H9 (cell line): ENCODE measurements at regions not wholly inside any gene's neighbourhood (a gene's known extent, or its start where the extent isn't known, plus 50 kb on each side); places are given as distances from the start of the nearest gene placed in this dataset.

Experiments
- DNase-seq: peaks from one replicate; pipeline ENCODE4 v3.0.0-alpha.2; 2017
- H2AFZ ChIP-seq: one replicate; pipeline ENCODE4 v1.6.1; 2013; ENCODE audit warnings: mild to moderate bottlenecking, low read length, control low read depth, moderate library complexity
- H2AK5ac ChIP-seq: 2 replicates; pipeline ENCODE4 v1.6.1; 2013; ENCODE audit warnings: low read length, control low read depth, mixed read lengths; ENCODE audit not compliant: insufficient read length
- H2BK120ac ChIP-seq: one replicate; pipeline ENCODE4 v1.6.1; 2013; ENCODE audit warnings: low read depth, mild to moderate bottlenecking, low read length, control low read depth, inconsistent platforms; ENCODE audit not compliant: poor library complexity, severe bottlenecking
- H2BK12ac ChIP-seq: 2 replicates; pipeline ENCODE4 v1.6.1; 2013; ENCODE audit warnings: low read length, control low read depth, mixed read lengths, low read depth; ENCODE audit not compliant: insufficient read length
- H2BK15ac ChIP-seq: 2 replicates; pipeline ENCODE4 v1.6.1; 2013; ENCODE audit warnings: low read depth, low read length, control low read depth
- H2BK20ac ChIP-seq: one replicate; pipeline ENCODE4 v1.6.1; 2013; ENCODE audit warnings: low read depth, mild to moderate bottlenecking, low read length, control low read depth, inconsistent platforms; ENCODE audit not compliant: poor library complexity, severe bottlenecking
- H2BK5ac ChIP-seq: 2 replicates; pipeline ENCODE4 v1.6.1; 2013; ENCODE audit warnings: low read length, control low read depth, mixed read lengths; ENCODE audit not compliant: insufficient read length
- H3K14ac ChIP-seq: 2 replicates; pipeline ENCODE4 v1.6.1; 2013; ENCODE audit warnings: low read length, control low read depth; ENCODE audit not compliant: insufficient read depth
- H3K18ac ChIP-seq: 2 replicates; pipeline ENCODE4 v1.6.1; 2013; ENCODE audit warnings: low read depth, mild to moderate bottlenecking, mixed read lengths, low read length, control low read depth; ENCODE audit not compliant: insufficient read length
- H3K23ac ChIP-seq: 2 replicates; pipeline ENCODE4 v1.6.1; 2013; ENCODE audit warnings: low read length, control low read depth, mixed read lengths, low read depth; ENCODE audit not compliant: insufficient read length
- H3K23me2 ChIP-seq: 2 replicates; pipeline ENCODE4 v1.6.1; 2013; ENCODE audit warnings: low read depth, mild to moderate bottlenecking, mixed read lengths, low read length, control low read depth; ENCODE audit not compliant: insufficient read length, poor library complexity, severe bottlenecking
- H3K27ac ChIP-seq: 2 replicates; pipeline ENCODE4 v1.5.1; 2013; ENCODE audit warnings: low read length, control low read depth, mixed read lengths, low read depth; ENCODE audit not compliant: insufficient read length
- H3K27me3 ChIP-seq: 2 replicates; pipeline ENCODE4 v1.6.1; 2013; ENCODE audit warnings: low read length, control low read depth, inconsistent platforms; ENCODE audit not compliant: insufficient read depth
- H3K4ac ChIP-seq: 2 replicates; pipeline ENCODE4 v1.6.1; 2013; ENCODE audit warnings: low read depth, mild to moderate bottlenecking, control low read depth, inconsistent platforms, low read length, moderate library complexity
- H3K4me1 ChIP-seq: 2 replicates; pipeline ENCODE4 v1.6.1; 2013; ENCODE audit warnings: low read length, control low read depth, inconsistent platforms; ENCODE audit not compliant: insufficient read depth
- H3K4me2 ChIP-seq: 2 replicates; pipeline ENCODE4 v1.6.1; 2013; ENCODE audit warnings: low read length, control low read depth, mixed read lengths; ENCODE audit not compliant: insufficient read length, insufficient read depth
- H3K56ac ChIP-seq: 2 replicates; pipeline ENCODE4 v1.6.1; 2013; ENCODE audit warnings: low read depth, mild to moderate bottlenecking, mixed read lengths, low read length, control low read depth; ENCODE audit not compliant: insufficient read length
- H3K79me1 ChIP-seq: 2 replicates; pipeline ENCODE4 v1.6.1; 2013; ENCODE audit warnings: low read depth, mild to moderate bottlenecking, moderate library complexity, low read length, control low read depth, inconsistent platforms; ENCODE audit not compliant: insufficient read depth, poor library complexity, severe bottlenecking
- H3K79me2 ChIP-seq: 2 replicates; pipeline ENCODE4 v1.6.1; 2013; ENCODE audit warnings: low read length, control low read depth, inconsistent platforms; ENCODE audit not compliant: insufficient read depth
- H3K9ac ChIP-seq: 2 replicates; pipeline ENCODE4 v1.6.1; 2013; ENCODE audit warnings: low read length, control low read depth, mixed read lengths; ENCODE audit not compliant: insufficient read length; ENCODE audit errors: extremely low read depth
- H3K9me3 ChIP-seq: one replicate; pipeline ENCODE4 v1.6.1; 2013; ENCODE audit warnings: low read depth, low read length, inconsistent platforms; ENCODE audit not compliant: control insufficient read depth
- H3T11ph ChIP-seq: one replicate; pipeline ENCODE4 v1.6.1; 2013; ENCODE audit warnings: mild to moderate bottlenecking, low read length, control low read depth, inconsistent platforms
- H4K20me1 ChIP-seq: one replicate; pipeline ENCODE4 v1.6.1; 2013; ENCODE audit not compliant: control insufficient read depth, insufficient read length, insufficient read depth
- H4K5ac ChIP-seq: 2 replicates; pipeline ENCODE4 v1.6.1; 2013; ENCODE audit warnings: low read depth, mild to moderate bottlenecking, mixed read lengths, low read length, control low read depth; ENCODE audit not compliant: insufficient read length
- H4K8ac ChIP-seq: replicated peaks from 2 replicates; pipeline ENCODE4 v1.6.1; 2013; ENCODE audit warnings: low read length, control low read depth, mixed read lengths, low read depth; ENCODE audit not compliant: insufficient read length
- H4K91ac ChIP-seq: 2 replicates; pipeline ENCODE4 v1.6.1; 2013; ENCODE audit warnings: low read depth, mild to moderate bottlenecking, moderate library complexity, mixed read lengths, low read length, control low read depth; ENCODE audit not compliant: insufficient read length
- H3K27ac Mint-ChIP-seq, 3 experiments: 2 replicates in 2 of 3; 3 replicates in 1 of 3; pipeline ENCODE4 v1.8.0; 2020 to 2021; ENCODE audit warnings: mixed read lengths in 3 of 3, mild to moderate bottlenecking in 1 of 3, moderate library complexity in 1 of 3
- H3K27me3 Mint-ChIP-seq: 2 replicates; pipeline ENCODE4 v1.8.0; 2021; ENCODE audit warnings: low read depth, mild to moderate bottlenecking, moderate library complexity, mixed read lengths
- H3K36me3 Mint-ChIP-seq, 3 experiments: 2 replicates in 2 of 3; 3 replicates in 1 of 3; pipeline ENCODE4 v1.8.0; 2020 to 2021; ENCODE audit warnings: low read depth in 3 of 3, mixed read lengths in 3 of 3; ENCODE audit not compliant: insufficient read depth in 1 of 3
- H3K4me1 Mint-ChIP-seq, 2 experiments: 2 replicates each; pipeline ENCODE4 v1.8.0; 2020; ENCODE audit warnings: mixed read lengths in 2 of 2
- H3K4me3 Mint-ChIP-seq, 2 experiments: 2 replicates in 1 of 2; 3 replicates in 1 of 2; pipeline ENCODE4 v1.8.0; 2020 to 2021; ENCODE audit warnings: mild to moderate bottlenecking in 2 of 2, mixed read lengths in 2 of 2, moderate library complexity in 1 of 2
- H3K9me3 Mint-ChIP-seq, 2 experiments: 2 replicates in 1 of 2; 3 replicates in 1 of 2; pipeline ENCODE4 v1.8.0; 2020; ENCODE audit warnings: mild to moderate bottlenecking in 2 of 2, mixed read lengths in 2 of 2, moderate library complexity in 1 of 2
- CTCF ChIP-seq: fragments of 200-600 bp; sonication (generic); conservative IDR thresholded peaks from 3 replicates; pipeline ENCODE4 v1.8.0; 2021; ENCODE audit warnings: antibody characterized with exemption, mild to moderate bottlenecking
- WGBS: extraction: QIAGEN DNeasy Blood & Tissue Kit; methylation state at CpG from one replicate; pipeline ENCODE4 v1.1.7; 2013; ENCODE audit warnings: missing lambda C conversion rate, low lambda C conversion rate, mixed read lengths; ENCODE audit not compliant: insufficient read length; ENCODE audit errors: extremely low coverage; 5-methylcytosine and 5-hydroxymethylcytosine counted together

DNA sequence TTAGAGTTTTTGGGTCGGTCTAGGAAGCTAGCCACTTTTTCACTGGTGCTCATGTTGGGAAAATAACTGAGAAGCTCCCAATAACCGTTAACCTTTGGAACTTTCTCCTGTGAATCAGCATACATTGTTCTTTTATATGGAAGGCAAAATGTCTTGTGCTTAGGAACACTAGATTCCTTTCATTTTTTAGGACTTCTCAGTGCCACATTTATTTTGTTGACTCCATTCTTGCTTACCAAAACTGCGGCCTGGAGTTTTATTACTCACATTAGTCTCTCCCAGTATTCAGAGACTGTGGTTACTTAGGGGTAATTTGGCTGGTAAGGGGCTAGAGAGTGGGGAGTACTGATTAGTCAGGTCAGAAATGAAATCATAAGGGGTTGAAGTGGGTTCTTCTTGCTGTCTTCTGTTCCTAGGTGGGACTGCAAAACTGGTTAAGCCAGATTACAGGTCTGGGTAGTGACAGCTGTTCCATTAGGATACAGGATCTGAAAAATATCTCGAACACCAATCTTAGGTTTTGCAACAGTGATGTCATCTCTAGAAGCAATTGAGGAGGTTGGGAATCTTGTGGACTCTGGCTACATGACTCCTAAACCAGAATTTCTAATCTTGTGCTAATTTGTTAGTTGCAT is 631.4 kb upstream of the LUZP2 start:
- no CpG with 5 or more reads among the region's 4 CpGs for WGBS
- H3K23me2 ChIP-seq, result no peaks in the 10 kb centered on the region
- no peak overlapping the region for H3K27ac ChIP-seq
- no peaks in the 10 kb centered on the region; a peak in 1 of 5 replicates for H3K9me3 Mint-ChIP-seq
- no peak overlapping the region for H3K23ac ChIP-seq
- DNase-seq, result no peak
- H3K79me1 ChIP-seq, result no peaks in the 10 kb centered on the region
- H4K20me1 ChIP-seq, result no peaks in the 10 kb centered on the region
- H3K4me1 Mint-ChIP-seq, result 0 out of 4 replicates have a peak, but pooled peaks cover 0 to 2% of the 10 kb centered on the region in 2 experiments
- no peak overlapping the region for H2AFZ ChIP-seq
- no peaks in the 10 kb centered on the region for H3K36me3 Mint-ChIP-seq
- no peaks in the 10 kb centered on the region for H3K9me3 ChIP-seq
- H3K14ac ChIP-seq, result no peak overlapping the region
- no peak overlapping the region for H3T11ph ChIP-seq
- no peak overlapping the region; a peak in 1 of 7 replicates for H3K27ac Mint-ChIP-seq
- no peak overlapping the region for H3K4ac ChIP-seq
- H2BK5ac ChIP-seq, result no peak overlapping the region
- no peak overlapping the region for H4K5ac ChIP-seq
- H3K27me3 Mint-ChIP-seq, result no peaks in the 10 kb centered on the region
- no peak overlapping the region for H3K4me2 ChIP-seq
- no peak overlapping the region for H4K8ac ChIP-seq
- H3K79me2 ChIP-seq, result no peaks in the 10 kb centered on the region
- no peaks in the 10 kb centered on the region for H3K27me3 ChIP-seq
- H3K4me1 ChIP-seq, result no peaks in the 10 kb centered on the region
- no peak overlapping the region for H3K9ac ChIP-seq
- no peak overlapping the region for H2AK5ac ChIP-seq
- no peak overlapping the region for H2BK20ac ChIP-seq
- no peak overlapping the region for H4K91ac ChIP-seq
- no peak overlapping the region for H2BK120ac ChIP-seq
- no peak overlapping the region for H2BK12ac ChIP-seq
- TF ChIP-seq CTCF, result no peak
- H3K4me3 Mint-ChIP-seq, result no peak overlapping the region
- H3K18ac ChIP-seq, result no peak overlapping the region
- H3K56ac ChIP-seq, result no peak overlapping the region
- H2BK15ac ChIP-seq, result no peak overlapping the region
